Testis (tissue), 2 donors: ENCODE measurements at regions not wholly inside any gene's neighbourhood (a gene's known extent, or its start where the extent isn't known, plus 50 kb on each side); places are given as distances from the start of the nearest gene placed in this dataset.

Experiments
- CTCF ChIP-seq, 3 experiments: fragments of 450-650 bp in 2 of 3; fragments of 200-600 bp in 1 of 3; sonication (generic) in 1 of 3; IDR thresholded peaks; one replicate each; pipeline ENCODE4 v1.5.1; 2016 to 2019; ENCODE audit warnings: antibody characterized with exemption in 3 of 3, mild to moderate bottlenecking in 2 of 3, moderate library complexity in 1 of 3
- POLR2A ChIP-seq: fragments of 450-650 bp; IDR thresholded peaks from one replicate; pipeline ENCODE4 v1.6.1; 2017; ENCODE audit warnings: antibody characterized with exemption, mild to moderate bottlenecking, moderate library complexity

GRCh38 chr7:109215341-109215740 lies 645.7 kb downstream of the DNAJB9 start:
- TF ChIP-seq CTCF (IDR thresholded peaks at IDR 0.05), result no peak
- no peak for TF ChIP-seq POLR2A
